Muscle of arm (tissue), 1 donor: ENCODE measurements at regions not wholly inside any gene's neighbourhood (a gene's known extent, or its start where the extent isn't known, plus 50 kb on each side); places are given as distances from the start of the nearest gene placed in this dataset.

Experiments
- DNase-seq: peaks from one replicate; pipeline ENCODE4 v3.0.0-alpha.2; 2013

GRCh38 chr1:226816576-226816975, 53.8 kb upstream of the PSEN2 start:
- no peak for DNase-seq

DNA sequence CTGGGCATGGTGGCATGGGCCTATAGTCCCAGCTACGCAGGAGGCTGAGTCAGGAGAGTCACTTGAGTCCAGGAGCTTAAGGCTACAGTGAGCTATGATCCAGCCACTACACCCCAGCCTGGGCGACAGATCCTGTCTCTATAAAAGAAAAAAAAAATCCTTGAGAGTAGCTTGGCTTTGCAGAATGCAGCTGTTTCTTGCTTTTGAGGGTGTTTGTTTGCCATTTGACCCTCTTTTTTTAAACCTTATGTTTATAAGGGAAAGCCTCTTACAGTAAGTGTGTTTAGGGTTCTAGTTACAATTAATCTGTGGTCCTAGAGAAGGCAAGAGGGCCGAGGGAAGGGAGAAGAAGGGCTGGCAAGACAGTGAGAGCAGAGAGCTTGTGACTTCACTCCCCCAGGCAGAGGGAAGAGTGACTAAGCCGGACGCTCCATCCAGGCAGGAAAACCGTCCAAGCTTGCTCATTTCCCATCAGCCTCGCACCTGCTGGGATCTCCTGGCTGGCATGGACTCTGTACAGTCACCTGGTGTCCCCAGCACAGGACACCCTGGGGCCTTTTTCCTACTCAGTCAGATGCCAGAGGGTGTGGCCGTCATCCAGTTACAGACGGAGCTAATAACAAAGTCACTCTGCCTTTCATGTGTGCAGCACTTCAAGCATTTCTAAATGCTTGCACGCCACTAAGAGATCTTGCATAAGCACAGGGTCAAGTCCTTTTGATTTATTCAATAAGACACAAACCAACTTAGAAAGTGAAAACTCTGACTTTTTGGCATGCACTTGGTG, 55.5 kb upstream of the PSEN2 start:
- peak; percentile 69 for DNase-seq

- DNase-seq = no peak
These were observed 56.5 kb upstream of the PSEN2 start for GRCh38 chr1:226813671-226814591.

GRCh38 chr1:226810681-226811080, 59.7 kb upstream of the PSEN2 start:
- DNase-seq = no peak

GRCh38 chr1:226809785-226810571, 60.4 kb upstream of the PSEN2 start:
- DNase-seq = no peak

DNA sequence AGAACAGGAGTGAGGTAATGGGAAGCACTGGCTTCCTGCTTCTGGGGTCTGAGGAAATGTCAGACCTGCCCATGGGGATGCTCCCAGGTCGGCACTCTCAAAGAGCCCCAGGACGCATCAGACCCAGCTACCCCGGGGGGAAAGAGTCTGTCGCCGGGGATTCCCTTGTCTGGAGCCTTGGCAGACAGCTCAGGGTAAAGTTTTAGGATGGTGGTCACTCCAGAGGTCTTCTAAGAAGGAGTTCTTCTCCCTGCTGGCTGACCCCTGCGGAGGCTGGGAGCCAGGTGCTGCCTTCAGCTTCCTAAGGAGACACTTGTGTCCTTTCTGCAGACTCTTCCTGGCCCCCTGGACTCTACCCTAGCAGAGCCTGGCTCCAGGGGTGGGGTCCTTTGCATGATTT, 61.9 kb upstream of the PSEN2 start:
- DNase-seq = no peak

GRCh38 chr1:226806988-226807387, 63.4 kb upstream of the PSEN2 start:
- no peak for DNase-seq

DNA sequence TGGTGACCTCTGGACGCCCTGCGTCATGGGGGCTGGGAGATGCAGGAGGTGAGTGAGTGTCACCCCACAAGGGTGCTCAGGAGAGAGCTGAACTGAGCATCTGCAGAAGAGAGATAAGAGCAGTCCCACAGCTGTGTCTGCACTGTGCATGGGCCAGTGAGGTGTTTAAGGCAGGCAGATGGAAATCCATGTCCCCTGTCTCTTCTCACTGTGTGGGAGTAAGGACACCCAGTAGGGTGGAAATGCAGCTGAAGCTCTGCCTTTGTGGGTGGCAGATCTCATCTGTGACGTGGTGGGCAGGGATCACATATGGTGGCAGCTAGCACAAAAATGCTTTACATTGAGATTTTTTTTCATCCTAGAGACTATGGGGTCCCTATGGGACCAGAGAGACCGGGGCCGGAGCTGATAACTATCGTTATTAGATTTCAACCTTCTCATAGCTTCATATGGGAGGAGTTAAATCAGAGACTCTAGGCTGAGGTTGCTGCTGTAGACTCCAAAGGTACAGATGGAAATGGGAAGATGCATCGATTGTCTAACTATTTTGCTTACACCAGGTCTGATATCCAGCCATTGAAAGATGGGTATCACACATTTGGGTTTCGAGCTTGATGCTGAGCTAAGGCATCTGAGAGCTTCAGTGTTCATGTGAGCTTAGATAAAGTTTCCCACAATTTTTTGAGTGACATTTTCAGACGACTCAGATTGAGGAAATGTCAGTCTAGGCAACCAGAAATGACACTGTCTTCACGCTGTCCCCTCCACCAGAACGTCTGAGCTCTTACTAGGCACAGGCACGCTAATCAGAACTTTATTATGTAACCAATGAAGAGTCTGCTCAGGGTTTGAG, 65.3 kb upstream of the PSEN2 start:
- DNase-seq = no peak

DNA sequence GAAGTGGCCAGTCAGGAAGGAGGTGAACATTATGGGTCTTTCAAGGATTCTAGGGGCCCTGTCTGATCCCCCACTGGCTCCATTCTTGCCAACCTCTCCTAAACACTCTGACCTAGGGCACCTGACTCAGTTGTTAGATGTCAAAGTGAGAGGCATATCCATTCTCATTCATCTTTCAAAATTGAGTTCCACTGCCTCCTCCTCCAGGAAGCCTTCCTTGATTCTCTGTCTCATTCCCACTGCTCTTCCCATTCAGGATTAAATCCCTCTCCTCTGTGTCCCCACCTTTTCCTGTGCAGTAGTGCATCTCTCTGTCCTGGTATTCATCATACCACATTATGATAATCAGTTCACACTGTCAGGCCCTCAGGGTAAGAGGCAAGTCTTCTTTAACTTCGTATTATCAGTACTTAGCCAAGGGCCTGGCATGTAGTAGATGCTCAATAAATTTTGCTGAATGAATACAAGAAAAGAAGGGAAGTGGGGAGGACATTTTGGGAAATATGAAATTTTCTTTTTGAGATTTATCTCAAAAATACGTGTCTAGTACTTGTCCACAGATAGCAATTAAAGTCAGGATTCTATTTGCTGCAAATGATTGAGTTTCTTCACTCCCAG, 61.8 kb upstream of the ITPKB start:
- no peak for DNase-seq

DNA sequence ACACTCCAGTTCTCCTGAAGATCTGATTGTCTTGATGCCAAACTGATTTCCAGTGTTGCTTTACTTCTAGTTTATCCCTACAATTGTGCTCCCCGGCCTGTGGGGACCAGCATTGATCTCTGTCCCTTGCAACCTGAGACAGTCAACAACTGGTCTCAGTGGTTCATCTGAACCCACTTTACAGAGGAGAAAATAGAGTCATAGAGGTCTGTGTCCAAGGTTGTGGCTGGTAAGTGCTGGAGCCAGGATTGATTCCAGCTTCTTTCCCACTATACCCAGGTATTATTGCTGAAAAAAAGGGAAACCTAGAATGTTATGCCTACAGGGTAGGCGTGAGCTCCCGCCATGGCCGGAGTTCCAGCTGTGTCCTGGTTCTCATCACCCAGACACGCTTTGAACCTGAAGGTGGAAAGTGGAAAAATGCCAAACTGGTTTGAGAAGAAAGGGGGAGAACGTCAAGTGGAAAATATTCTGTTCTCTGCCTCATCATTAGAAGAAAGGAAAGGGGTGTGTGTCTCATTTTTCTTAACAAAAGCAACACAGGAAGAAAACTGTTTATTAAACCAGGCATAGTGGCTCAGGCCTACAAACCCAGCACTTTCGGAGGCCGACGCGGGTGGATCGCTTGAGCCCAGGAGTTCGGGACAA, 60.7 kb upstream of the ITPKB start:
- DNase-seq = no peak

DNA sequence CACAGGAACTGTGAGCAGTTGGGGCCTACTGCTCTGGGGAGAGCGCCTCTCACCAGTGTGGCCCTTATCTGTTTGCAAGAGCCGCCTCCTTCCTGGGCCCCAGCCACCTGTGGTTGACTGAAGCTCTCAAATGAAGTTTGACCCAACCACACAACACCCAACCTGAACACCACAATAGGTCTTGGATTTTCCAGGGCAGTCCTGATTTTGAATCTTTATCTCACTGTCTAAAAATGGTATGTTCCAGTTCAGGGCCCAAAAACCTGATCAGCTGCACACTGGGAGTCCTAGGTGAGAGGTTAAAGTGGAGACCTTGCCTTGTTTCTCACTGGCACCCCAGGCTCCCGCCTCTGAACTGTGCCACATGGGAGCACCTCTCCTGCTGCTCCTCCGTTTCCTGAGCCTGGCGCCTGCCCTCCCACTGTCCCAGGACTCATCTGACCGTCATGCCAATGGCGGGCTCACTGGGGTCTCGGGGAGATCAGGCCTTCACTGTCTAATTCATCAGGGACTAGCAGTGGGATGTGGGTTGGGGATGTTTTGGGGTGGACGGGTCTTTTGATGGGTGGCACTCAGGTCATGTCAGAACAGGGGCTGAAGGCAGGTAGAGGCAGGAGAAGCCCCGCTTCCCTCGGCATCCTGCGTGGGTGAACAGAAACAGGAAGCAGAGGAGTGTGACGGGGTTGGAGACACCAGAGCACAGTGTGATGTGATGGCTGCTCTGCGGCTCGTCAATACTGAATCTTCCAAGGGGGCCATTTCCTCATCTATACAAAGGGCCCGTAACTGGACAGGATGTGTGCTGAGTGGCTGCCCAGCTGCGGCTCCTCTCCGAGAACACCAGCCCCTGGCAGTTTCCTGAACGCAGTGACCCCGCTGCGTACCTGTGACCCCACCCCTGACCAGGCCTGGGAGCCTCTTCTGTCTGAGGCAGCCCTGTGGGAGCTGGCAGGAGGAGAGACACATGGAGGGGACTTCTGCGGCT, 59.6 kb upstream of the ITPKB start:
- DNase-seq = no peak

DNA sequence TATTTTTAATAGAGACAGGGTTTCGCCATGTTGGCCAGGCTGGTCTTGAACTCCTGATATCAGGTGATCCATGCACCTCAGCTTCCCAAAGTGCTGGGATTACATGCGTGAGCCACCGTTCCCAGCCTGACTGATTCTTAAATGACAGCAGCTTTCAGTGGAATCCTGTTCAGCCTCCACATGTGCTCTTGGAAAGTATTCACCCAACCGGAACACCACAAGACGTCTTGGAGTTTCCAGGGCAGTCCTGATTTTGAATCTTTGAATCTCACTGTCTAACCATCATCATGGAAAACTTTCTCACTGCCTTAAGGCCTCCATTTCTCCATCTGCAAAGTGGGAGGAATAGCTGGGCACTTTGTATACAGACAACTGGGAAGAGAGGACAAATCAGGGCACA, 58.1 kb upstream of the ITPKB start:
- no peak for DNase-seq

GRCh38 chr1:226793620-226794276, 54.7 kb upstream of the ITPKB start:
- DNase-seq = no peak

DNA sequence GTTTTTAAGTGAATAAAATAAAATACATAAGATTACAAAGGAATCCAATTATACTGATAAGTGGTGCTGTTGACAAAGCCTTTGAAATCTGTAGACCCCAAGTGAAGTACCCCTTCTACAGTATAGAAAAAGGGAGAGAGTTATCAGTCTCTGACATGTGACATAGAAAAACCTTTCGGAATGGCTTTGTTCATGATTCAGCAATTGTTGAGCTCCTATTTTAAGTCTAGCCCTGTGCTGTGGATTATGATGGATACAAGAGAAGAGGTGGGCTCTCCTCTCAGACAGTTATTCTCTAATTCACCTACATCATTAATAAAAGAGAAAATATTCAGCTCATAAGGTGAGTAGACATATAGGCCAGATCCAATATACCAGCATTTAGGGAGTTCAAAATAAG, 53.3 kb upstream of the ITPKB start:
- DNase-seq = no peak

- DNase-seq = no peak
These were observed 51.6 kb upstream of the ITPKB start for GRCh38 chr1:226790545-226791181.

- DNase-seq = no peak
These were observed 49.9 kb upstream of the ITPKB start for GRCh38 chr1:226788965-226789364.
